DND-41 (cell line): ENCODE measurements at regions not wholly inside any gene's neighbourhood (a gene's known extent, or its start where the extent isn't known, plus 50 kb on each side); places are given as distances from the start of the nearest gene placed in this dataset.
"Not testable (repeated sequence)": the region's sequence is repeated elsewhere in the genome, so short reads cannot be mapped to it uniquely, and the experiment has no call there.

Experiments used
- EZH2 ChIP-seq: IDR thresholded peaks from 3 replicates; pipeline ENCODE4 v1.6.1; 2012; ENCODE audit warnings: borderline replicate concordance, low read depth, mild to moderate bottlenecking, moderate library complexity, low read length, inconsistent platforms; ENCODE audit not compliant: severe bottlenecking
- TF ChIP-seq, protein P1 (sequence below): IDR thresholded peaks from 2 replicates; pipeline ENCODE4 v1.5.1; 2012; ENCODE audit warnings: borderline replicate concordance, low read length, moderate library complexity, mild to moderate bottlenecking; ENCODE audit not compliant: poor library complexity, severe bottlenecking; ENCODE audit errors: extremely low read depth

DNA sequence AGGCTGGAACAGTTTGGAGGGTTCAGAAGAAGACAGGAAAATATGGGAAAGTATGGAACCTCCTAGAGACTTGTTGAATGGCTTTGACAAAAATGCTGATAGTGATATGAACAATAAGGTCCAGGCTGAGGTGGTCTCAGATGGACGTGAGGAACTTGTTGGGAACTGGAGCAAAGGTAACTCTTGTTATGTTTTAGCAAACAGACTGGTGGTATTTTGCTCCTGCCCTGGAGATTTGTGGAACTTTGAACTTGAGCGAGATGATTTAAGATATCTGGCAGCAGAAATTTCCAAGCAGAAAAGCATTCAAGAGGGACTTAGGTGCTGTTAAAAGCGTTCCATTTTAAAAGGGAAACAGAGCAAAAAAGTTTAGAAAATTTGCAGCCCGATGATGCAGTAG, 682.3 kb upstream of the TBX3 start:
- TF ChIP-seq, protein P1, sequence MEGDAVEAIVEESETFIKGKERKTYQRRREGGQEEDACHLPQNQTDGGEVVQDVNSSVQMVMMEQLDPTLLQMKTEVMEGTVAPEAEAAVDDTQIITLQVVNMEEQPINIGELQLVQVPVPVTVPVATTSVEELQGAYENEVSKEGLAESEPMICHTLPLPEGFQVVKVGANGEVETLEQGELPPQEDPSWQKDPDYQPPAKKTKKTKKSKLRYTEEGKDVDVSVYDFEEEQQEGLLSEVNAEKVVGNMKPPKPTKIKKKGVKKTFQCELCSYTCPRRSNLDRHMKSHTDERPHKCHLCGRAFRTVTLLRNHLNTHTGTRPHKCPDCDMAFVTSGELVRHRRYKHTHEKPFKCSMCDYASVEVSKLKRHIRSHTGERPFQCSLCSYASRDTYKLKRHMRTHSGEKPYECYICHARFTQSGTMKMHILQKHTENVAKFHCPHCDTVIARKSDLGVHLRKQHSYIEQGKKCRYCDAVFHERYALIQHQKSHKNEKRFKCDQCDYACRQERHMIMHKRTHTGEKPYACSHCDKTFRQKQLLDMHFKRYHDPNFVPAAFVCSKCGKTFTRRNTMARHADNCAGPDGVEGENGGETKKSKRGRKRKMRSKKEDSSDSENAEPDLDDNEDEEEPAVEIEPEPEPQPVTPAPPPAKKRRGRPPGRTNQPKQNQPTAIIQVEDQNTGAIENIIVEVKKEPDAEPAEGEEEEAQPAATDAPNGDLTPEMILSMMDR: not testable (repeated sequence)
- not testable (repeated sequence) for TF ChIP-seq EZH2
